PC-3 (cell line): ENCODE measurements at regions not wholly inside any gene's neighbourhood (a gene's known extent, or its start where the extent isn't known, plus 50 kb on each side); places are given as distances from the start of the nearest gene placed in this dataset.

Experiments
- ATAC-seq: fragments of 200-7000 bp; cut with Tn5 transposase; 2 replicates; pipeline ENCODE4 v1.9.1; 2020; ENCODE audit warnings: mild to moderate bottlenecking, moderate library complexity
- BruUV-seq: library from RNA; stranded (reverse); fragments of 400-500 nt; replicated peaks from 2 replicates; lab custom pipeline; 2021; lab: Mats Ljungman, UMichigan
- CTCF ChIA-PET: fragments of 300-600 bp; sonication (Branson Sonifier 250); formaldehyde crosslinking; loops from one replicate; lab custom pipeline; 2022; ENCODE audit warnings: antibody characterized with exemption; lab: Charles Lee
- POLR2A ChIA-PET: fragments of 300-600 bp; sonication (Branson Sonifier 250); formaldehyde crosslinking; loops from one replicate; lab custom pipeline; 2022; ENCODE audit warnings: antibody characterized with exemption; ENCODE audit not compliant: unreplicated experiment; lab: Charles Lee
- DNase-seq: peaks from one replicate; pipeline ENCODE4 v3.0.0-alpha.2; 2015
- H2AFZ ChIP-seq: fragments of 300-600 bp; sonication (generic); 2 replicates; pipeline ENCODE4 v1.6.0; 2016; ENCODE audit warnings: antibody characterized with exemption, low read length
- H3F3A ChIP-seq: fragments of 300-600 bp; sonication (generic); one replicate; pipeline ENCODE4 v1.6.0; 2017; ENCODE audit warnings: antibody characterized with exemption, low read length, control low read depth, mild to moderate bottlenecking; ENCODE audit not compliant: unreplicated experiment
- H3K27ac ChIP-seq: fragments of 300-600 bp; sonication (generic); 2 replicates; pipeline ENCODE4 v1.5.1; 2016; ENCODE audit warnings: mild to moderate bottlenecking, low read length
- H3K27me3 ChIP-seq: fragments of 300-600 bp; sonication (generic); 2 replicates; pipeline ENCODE4 v1.6.1; 2016; ENCODE audit warnings: low read length, mixed read lengths
- H3K36me3 ChIP-seq: fragments of 300-600 bp; sonication (generic); 2 replicates; pipeline ENCODE4 v1.6.1; 2016; ENCODE audit warnings: low read depth, mixed run types, low read length, mixed read lengths
- H3K4me1 ChIP-seq: fragments of 300-600 bp; sonication (generic); 2 replicates; pipeline ENCODE4 v1.5.1; 2016; ENCODE audit warnings: low read length; ENCODE audit not compliant: insufficient read depth
- H3K4me2 ChIP-seq: fragments of 300-600 bp; sonication (generic); 2 replicates; pipeline ENCODE4 v1.6.0; 2016; ENCODE audit warnings: low read length
- H3K4me3 ChIP-seq: fragments of 300-600 bp; sonication (generic); 2 replicates; pipeline ENCODE4 v1.5.1; 2016; ENCODE audit warnings: mild to moderate bottlenecking, low read length, mixed read lengths
- H3K79me2 ChIP-seq: fragments of 300-600 bp; sonication (generic); 2 replicates; pipeline ENCODE4 v1.6.1; 2017; ENCODE audit warnings: low read length, mixed read lengths
- H3K9ac ChIP-seq: fragments of 300-600 bp; sonication (generic); 2 replicates; pipeline ENCODE4 v1.6.0; 2016; ENCODE audit warnings: mild to moderate bottlenecking, low read length
- H3K9me2 ChIP-seq: fragments of 300-600 bp; sonication (generic); replicated peaks from 2 replicates; pipeline ENCODE4 v1.6.1; 2016; ENCODE audit warnings: mixed run types, low read length, mixed read lengths
- H3K9me3 ChIP-seq: fragments of 300-600 bp; sonication (generic); 2 replicates; pipeline ENCODE4 v1.6.1; 2016; ENCODE audit warnings: low read length, mixed read lengths
- H4K20me1 ChIP-seq: fragments of 300-600 bp; sonication (generic); 2 replicates; pipeline ENCODE4 v1.6.1; 2016; ENCODE audit warnings: low read length, mixed read lengths
- CTCF ChIP-seq: fragments of 300-600 bp; sonication (generic); conservative IDR thresholded peaks from 2 replicates; pipeline ENCODE4 v1.5.1; 2017; ENCODE audit warnings: antibody characterized with exemption, low read depth, mild to moderate bottlenecking, low read length
- EZH2 ChIP-seq: fragments of 300-600 bp; sonication (generic); IDR thresholded peaks from one replicate; pipeline ENCODE4 v1.6.1; 2017; ENCODE audit warnings: antibody characterized with exemption, mild to moderate bottlenecking, low read length; ENCODE audit not compliant: unreplicated experiment
- EZH2phosphoT487 ChIP-seq: fragments of 300-600 bp; sonication (generic); IDR thresholded peaks from 2 replicates; pipeline ENCODE4 v1.6.1; 2018; ENCODE audit warnings: mild to moderate bottlenecking, antibody characterized with exemption, low read length, borderline replicate concordance
- intact Hi-C: fragments of 100-400 bp; cut with micrococcal nuclease; formaldehyde crosslinking; loops from 2 replicates; pipeline ENCODE4 v1.9.0; 2023

- Histone ChIP-seq H3K4me1 (peaks cover 14% of the 10 kb centered on the region), H4K20me1 (peaks cover 7% of the 10 kb centered on the region; the same call in 1 of the 2 replicates), H3K9me2 (no peaks in the 10 kb centered on the region), H3K9ac (no peak overlapping the region), H3K27me3 (peaks cover 54% of the 10 kb centered on the region), H3K79me2 (no peaks in the 10 kb centered on the region), H3K27ac (no peak overlapping the region), H3K36me3 (no peaks in the 10 kb centered on the region), H2AFZ (no peak overlapping the region), H3K4me2 (no peak overlapping the region), H3K4me3 (no peak overlapping the region), H3F3A (no peaks in the 10 kb centered on the region), H3K9me3 (no peaks in the 10 kb centered on the region)
- DNase-seq (no peak), ATAC-seq (no peak)
- ChIA-PET CTCF (no interaction called here), POLR2A (no interaction called here)
- TF ChIP-seq CTCF, result no peak
- no peak for TF ChIP-seq EZH2phosphoT487
- TF ChIP-seq EZH2, result no peak
- no TSS peak for BruUV-seq
- intact Hi-C loops, result no loop called here
Measured at GRCh38 chr1:228906223-228906860, 171.1 kb downstream of the RHOU start.

- Histone ChIP-seq H3K4me1 (no peaks in the 10 kb centered on the region), H3K27me3 (peaks cover 57% of the 10 kb centered on the region), H2AFZ (no peak overlapping the region), H3F3A (no peaks in the 10 kb centered on the region), H3K9me3 (no peaks in the 10 kb centered on the region), H3K79me2 (no peaks in the 10 kb centered on the region), H3K4me3 (no peak overlapping the region), H3K9ac (no peak overlapping the region), H4K20me1 (no peaks in the 10 kb centered on the region), H3K27ac (no peak overlapping the region), H3K4me2 (no peak overlapping the region), H3K36me3 (no peaks in the 10 kb centered on the region), H3K9me2 (no peaks in the 10 kb centered on the region)
- DNase-seq (no peak), ATAC-seq (no peak)
- POLR2A ChIA-PET, result interaction anchor here (0.7 kb wide), 1 partner anchor 22 kb away, joined by 7 read pairs; no protein-coding TSS in a partner anchor
- no peak for TF ChIP-seq EZH2
- CTCF ChIA-PET, result no interaction called here
- BruUV-seq, result no TSS peak
- intact Hi-C loops, result no loop called here
Measured at GRCh38 chr1:228911225-228912210, 176.2 kb downstream of the RHOU start.

- Histone ChIP-seq H3K9me2 (no peaks in the 10 kb centered on the region), H3F3A (no peaks in the 10 kb centered on the region), H3K4me2 (no peak overlapping the region), H3K4me1 (no peaks in the 10 kb centered on the region), H3K27ac (no peak overlapping the region), H2AFZ (no peak overlapping the region), H3K79me2 (no peaks in the 10 kb centered on the region), H3K4me3 (no peak overlapping the region), H3K36me3 (no peaks in the 10 kb centered on the region), H3K27me3 (peaks cover 48% of the 10 kb centered on the region), H3K9me3 (no peaks in the 10 kb centered on the region), H3K9ac (no peak overlapping the region), H4K20me1 (no peaks in the 10 kb centered on the region)
- ATAC-seq (no peak), DNase-seq (no peak)
- no peak for TF ChIP-seq EZH2
- TF ChIP-seq EZH2phosphoT487, result no peak
- no peak for TF ChIP-seq CTCF
- ChIA-PET CTCF (no interaction called here), POLR2A (no interaction called here)
- BruUV-seq, result no TSS peak
- intact Hi-C loops, result no loop called here
Measured at GRCh38 chr1:228913626-228914414, 178.5 kb downstream of the RHOU start.
